ENCODE measurements at regions not wholly inside any gene's neighbourhood (a gene's known extent, or its start where the extent isn't known, plus 50 kb on each side); places are given as distances from the start of the nearest gene placed in this dataset.

DNA sequence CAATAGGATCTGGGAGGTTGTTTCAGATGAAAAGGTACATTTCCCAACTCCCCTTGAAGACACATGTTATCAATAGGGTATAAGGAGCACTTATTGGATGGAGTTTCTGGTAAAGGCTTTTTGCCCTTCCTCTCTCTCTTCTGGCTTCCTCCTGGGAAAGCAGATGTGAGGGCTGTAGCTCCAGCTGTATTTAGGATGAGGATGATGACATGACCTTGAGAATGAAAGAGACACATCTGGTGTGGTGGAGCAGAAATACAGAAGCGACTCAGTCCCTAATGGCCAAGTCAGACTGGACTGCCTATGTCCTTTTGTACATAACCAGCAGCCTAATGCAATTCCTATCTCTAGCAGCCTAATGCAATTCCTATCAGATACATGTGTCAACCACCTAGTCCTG, 100.9 kb upstream of the NXPH2 start:
- TF ChIP-seq, protein P1, sequence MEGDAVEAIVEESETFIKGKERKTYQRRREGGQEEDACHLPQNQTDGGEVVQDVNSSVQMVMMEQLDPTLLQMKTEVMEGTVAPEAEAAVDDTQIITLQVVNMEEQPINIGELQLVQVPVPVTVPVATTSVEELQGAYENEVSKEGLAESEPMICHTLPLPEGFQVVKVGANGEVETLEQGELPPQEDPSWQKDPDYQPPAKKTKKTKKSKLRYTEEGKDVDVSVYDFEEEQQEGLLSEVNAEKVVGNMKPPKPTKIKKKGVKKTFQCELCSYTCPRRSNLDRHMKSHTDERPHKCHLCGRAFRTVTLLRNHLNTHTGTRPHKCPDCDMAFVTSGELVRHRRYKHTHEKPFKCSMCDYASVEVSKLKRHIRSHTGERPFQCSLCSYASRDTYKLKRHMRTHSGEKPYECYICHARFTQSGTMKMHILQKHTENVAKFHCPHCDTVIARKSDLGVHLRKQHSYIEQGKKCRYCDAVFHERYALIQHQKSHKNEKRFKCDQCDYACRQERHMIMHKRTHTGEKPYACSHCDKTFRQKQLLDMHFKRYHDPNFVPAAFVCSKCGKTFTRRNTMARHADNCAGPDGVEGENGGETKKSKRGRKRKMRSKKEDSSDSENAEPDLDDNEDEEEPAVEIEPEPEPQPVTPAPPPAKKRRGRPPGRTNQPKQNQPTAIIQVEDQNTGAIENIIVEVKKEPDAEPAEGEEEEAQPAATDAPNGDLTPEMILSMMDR (IDR thresholded peaks at IDR 0.05; ENCODE audit: insufficient read depth, low read length) = no peak
- TF ChIP-seq POLR2AphosphoS5 (IDR thresholded peaks at IDR 0.05; ENCODE audit: low read depth) = no peak
- no peak for TF ChIP-seq GABPA (IDR thresholded peaks at IDR 0.05; ENCODE audit: low read depth)
- TF ChIP-seq, protein P2, sequence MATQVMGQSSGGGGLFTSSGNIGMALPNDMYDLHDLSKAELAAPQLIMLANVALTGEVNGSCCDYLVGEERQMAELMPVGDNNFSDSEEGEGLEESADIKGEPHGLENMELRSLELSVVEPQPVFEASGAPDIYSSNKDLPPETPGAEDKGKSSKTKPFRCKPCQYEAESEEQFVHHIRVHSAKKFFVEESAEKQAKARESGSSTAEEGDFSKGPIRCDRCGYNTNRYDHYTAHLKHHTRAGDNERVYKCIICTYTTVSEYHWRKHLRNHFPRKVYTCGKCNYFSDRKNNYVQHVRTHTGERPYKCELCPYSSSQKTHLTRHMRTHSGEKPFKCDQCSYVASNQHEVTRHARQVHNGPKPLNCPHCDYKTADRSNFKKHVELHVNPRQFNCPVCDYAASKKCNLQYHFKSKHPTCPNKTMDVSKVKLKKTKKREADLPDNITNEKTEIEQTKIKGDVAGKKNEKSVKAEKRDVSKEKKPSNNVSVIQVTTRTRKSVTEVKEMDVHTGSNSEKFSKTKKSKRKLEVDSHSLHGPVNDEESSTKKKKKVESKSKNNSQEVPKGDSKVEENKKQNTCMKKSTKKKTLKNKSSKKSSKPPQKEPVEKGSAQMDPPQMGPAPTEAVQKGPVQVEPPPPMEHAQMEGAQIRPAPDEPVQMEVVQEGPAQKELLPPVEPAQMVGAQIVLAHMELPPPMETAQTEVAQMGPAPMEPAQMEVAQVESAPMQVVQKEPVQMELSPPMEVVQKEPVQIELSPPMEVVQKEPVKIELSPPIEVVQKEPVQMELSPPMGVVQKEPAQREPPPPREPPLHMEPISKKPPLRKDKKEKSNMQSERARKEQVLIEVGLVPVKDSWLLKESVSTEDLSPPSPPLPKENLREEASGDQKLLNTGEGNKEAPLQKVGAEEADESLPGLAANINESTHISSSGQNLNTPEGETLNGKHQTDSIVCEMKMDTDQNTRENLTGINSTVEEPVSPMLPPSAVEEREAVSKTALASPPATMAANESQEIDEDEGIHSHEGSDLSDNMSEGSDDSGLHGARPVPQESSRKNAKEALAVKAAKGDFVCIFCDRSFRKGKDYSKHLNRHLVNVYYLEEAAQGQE (IDR thresholded peaks at IDR 0.05; ENCODE audit: insufficient replicate concordance, low read depth) = no peak
- TF ChIP-seq SPI1 (IDR thresholded peaks at IDR 0.05; ENCODE audit: borderline replicate concordance, low read depth) = no peak
